ENCODE measurements at regions not wholly inside any gene's neighbourhood (a gene's known extent, or its start where the extent isn't known, plus 50 kb on each side); places are given as distances from the start of the nearest gene placed in this dataset.
A peak's percentile ranks its signal among the peaks of the same experiment; 100 is the strongest.
"Not testable (repeated sequence)": the region's sequence is repeated elsewhere in the genome, so short reads cannot be mapped to it uniquely, and the experiment has no call there.

DNA sequence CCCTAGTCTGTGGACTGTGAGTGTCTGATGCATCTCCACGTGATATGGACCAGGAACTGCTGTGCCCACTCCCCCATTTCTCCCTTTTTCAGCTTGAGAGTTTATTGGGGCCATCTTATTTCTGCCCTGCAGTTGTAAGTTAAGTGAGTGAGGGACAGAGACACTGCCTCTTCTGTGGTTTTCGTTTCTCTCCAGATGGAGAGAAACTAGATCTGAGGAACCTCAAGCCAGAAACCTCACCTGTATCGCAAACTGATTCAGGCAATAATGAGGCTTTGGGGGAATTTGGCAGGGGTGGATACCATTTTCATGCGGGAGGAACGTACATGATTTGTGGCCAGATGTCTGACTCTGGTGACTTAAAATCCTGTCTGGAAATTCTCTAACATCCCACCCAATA lies 641.7 kb downstream of the TNS3 start:
- no peak for DNase-seq (ENCODE audit: low read depth)

GRCh38 chr7:46939558-46939957 lies 642.4 kb downstream of the TNS3 start:
- no peak for DNase-seq (ENCODE audit: low read depth)

GRCh38 chr7:46939089-46939488 lies 642.8 kb downstream of the TNS3 start:
- DNase-seq (ENCODE audit: low read depth) = no peak

DNA sequence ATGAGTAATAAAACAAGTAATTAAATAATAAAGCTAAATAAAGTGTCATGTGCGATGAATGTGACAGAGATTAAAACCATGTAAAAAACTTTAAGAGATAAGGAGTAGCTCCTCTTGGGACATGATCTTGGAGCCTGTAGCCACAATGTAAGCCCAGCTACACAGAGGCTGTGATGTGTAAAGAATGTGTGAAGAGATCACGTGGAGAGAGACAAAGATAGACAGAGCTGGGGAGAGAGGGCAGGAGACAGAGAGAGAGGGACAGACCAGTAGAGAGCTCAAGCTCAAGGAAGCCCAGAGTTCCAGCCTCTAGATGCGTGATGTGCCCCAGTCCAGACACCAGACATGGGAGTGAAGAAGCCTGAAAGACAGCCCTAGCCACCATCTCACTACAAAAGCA lies 644.1 kb downstream of the TNS3 start:
- DNase-seq (ENCODE audit: low read depth) = no peak

DNA sequence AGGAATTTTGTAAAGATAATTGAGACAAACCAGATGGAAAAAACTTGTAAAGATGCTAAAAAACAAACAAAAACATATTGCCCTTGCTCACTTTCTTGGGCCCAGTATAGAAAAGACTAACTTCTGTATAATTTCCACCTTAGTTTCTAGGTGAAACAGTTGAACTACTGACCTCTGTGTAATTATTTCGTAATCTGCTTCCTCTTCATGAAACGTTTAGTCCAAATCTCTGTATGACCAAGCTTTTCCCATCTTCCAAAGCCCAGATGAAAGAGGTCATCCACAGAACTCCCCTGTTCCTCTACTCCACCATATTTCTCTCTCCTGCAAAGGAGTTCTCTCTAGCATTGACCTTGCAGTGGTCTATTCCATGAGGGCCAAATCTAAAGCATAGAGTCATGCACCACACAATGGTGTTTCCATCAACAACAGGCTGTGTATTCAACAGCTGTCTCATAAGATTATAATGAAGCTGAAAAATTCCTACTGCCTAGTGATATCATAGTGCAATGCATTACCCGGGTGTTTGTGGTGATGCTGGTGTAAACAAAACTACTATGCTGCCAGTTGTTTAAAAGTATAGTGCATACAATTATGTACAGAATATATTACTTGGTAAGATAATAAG lies 647.6 kb downstream of the TNS3 start:
- DNase-seq (ENCODE audit: low read depth) = no peak

GRCh38 chr7:46933596-46933995 lies 648.3 kb downstream of the TNS3 start:
- no peak for DNase-seq (ENCODE audit: low read depth)

- peak; percentile 69 for DNase-seq (ENCODE audit: low read depth)
Observed at GRCh38 chr7:46932676-46933424, 649.1 kb downstream of the TNS3 start.

DNA sequence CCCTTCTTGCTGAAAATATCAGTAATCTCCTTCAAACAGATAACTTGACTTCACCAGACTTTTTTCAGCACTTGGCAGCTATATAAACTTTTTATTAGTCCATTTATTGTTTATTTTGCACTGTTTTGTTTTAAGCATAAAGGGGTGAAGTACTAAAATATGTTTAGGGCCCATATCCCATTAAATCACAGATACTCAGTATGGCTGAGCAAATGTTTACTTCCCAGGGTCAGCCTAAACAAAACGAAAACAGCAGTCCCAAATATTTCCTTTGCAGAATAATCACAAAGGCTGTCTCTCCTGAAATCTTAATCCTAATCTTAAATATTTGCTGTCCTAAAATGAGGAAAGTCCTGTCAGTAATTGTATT lies 649.6 kb downstream of the TNS3 start:
- DNase-seq (ENCODE audit: low read depth) = no peak

- DNase-seq (ENCODE audit: low read depth) = peak; percentile 91
Observed at GRCh38 chr7:46930366-46930765, 651.5 kb downstream of the TNS3 start.

GRCh38 chr7:46929359-46929758 lies 652.6 kb downstream of the TNS3 start:
- no peak for DNase-seq (ENCODE audit: low read depth)

DNA sequence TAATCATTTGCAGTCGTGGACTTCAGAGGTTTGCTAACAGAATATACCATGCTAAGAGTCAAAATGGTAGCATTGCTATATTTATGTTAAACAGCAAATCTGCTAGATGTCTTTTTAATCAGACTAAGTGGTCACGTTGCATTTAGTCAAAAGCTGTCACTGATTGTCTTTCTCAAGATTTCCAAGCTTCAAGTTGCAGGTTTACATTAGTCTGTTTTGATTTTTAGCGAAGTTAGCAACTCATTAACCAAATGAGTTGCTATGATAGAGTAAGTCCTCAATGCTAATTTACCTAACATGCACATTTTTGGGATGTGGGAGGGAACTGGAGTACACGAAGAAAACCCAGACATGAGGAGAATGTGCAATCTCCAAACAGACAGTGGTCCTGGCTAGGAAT lies 653.2 kb downstream of the TNS3 start:
- DNase-seq (ENCODE audit: low read depth) = no peak

- no peak for DNase-seq (ENCODE audit: low read depth)
Observed at GRCh38 chr7:46927131-46927810, 654.6 kb downstream of the TNS3 start.

DNA sequence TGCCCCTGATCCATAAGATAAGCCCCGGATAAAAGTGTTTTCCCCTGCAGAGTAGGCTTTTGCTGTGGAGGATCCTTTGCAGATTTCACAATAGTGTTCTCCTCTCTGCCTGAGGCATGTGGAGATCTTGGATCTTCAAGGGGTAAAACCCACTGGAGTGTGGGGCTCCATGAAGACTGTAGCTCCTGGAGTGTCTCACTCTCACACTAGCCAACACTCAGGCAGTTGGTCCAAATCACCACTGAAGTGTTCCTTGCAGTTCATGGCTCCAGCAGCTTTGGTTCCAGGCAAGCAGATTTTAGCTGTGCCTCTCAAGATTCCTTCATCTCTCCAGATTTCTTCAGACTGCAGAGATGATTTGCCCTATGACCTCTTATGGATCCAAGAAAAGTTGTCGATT lies 665.3 kb downstream of the TNS3 start:
- no peak for DNase-seq (ENCODE audit: low read depth)

GRCh38 chr7:46912692-46913091 lies 669.2 kb downstream of the TNS3 start:
- DNase-seq (ENCODE audit: low read depth) = no peak

GRCh38 chr7:46909601-46910051 lies 672.3 kb downstream of the TNS3 start:
- peak; percentile 78 for DNase-seq (ENCODE audit: low read depth)

- peak; percentile 89 for DNase-seq (ENCODE audit: low read depth)
Observed at GRCh38 chr7:46908770-46909169, 673.1 kb downstream of the TNS3 start.

GRCh38 chr7:46904523-46904922 lies 677.4 kb downstream of the TNS3 start:
- not testable (repeated sequence) for DNase-seq (ENCODE audit: low read depth)

- DNase-seq (ENCODE audit: low read depth) = no peak
Observed at GRCh38 chr7:46902463-46902862, 679.4 kb downstream of the TNS3 start.

DNA sequence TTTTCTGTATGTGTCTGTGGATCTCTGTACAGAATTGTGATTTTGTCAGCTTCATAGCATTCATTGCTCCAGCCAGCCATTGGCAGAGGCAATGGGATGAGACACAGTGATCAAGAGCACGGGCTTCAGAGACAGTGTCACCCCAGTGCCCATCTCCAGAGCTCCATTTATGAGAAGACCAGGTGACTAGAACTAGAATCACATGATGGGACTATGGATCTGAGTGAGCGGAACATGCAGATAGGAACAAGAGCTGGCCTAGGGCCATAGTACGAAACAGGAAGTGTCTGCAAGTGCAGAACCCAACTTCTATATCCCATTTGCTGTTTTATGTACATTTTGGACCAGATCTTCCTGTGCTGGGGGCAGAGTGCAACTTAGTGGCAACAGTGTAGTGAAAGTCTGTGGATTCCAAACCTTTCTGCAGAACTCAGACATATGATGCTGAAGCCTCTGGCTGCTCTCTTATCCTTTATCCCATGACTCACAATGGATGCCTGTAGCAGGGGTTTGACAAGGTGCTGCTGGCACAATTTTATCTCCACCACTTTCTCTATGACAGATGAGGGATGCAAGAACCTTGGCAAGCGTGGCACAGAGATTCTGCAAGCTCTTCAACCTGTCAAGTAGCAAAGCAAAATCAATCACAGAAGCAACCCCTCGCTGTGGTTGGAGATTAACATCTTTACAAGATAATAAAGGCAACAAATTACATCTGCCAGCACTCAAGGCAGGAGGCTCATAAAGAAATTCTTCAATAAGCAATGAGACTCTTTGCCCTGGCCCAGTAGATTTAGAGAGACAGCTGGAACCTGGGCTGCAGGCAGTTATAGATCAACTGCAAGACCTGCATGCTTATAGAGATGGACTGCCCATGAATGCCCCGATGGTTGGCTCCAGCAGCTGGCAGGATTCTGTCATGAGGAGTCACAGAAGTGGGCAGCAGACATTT lies 681.3 kb downstream of the TNS3 start:
- DNase-seq (ENCODE audit: low read depth) = no peak

DNA sequence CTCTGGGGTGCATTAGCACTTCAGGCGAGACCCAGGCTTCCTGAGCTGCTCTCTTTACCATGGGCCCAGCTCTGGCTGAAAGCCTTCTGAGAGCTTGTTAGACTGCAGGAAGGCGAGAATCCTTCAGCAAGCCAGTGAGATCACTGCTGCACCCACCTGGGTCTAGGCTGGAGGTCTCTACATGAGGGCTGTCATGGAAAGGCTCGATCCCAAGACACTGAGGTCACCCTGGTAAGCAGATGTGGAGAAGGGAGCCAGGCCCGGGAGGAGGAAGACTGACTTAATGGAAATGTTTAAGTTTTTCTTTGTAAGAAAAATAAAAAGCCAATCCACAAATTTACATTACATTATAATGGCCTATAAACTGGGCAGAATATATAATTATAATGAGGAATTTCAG lies 684.5 kb downstream of the TNS3 start:
- no peak for DNase-seq (ENCODE audit: low read depth)

DNA sequence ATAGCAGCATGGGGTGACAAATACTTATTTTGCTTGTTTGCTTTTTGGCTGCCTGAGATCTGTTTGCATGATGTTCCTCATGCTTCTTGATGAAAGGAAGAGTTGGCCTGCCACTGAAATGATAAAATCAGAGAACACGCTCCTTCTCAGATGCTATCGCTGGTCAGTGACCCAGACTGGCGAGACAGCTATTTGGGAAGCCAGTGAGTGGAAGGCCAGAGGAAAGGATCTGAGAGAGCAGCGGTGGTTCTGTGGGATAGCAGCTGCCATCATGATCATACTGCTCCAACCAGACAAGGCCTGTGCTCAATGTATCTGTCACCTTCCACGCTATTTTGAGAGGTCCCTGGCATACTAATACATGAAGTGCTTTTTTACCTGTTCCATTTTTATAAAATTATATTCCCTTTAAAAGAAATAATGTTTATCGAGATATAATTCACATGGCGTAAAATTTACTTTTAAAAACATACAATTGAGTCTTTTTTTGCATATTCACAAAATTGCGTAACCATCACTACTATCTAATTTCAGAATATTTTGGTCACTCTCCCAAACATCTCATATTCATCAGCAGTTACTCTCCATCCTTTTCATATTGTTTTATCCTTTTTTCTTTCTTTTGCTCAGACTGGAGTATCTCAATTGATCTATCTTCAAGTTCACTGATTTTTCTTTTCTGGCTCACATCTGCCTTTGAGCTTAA lies 695.1 kb downstream of the TNS3 start:
- DNase-seq (ENCODE audit: low read depth) = no peak

Measured in HT1080 (cell line).